Prostate gland (tissue), 2 donors: ENCODE measurements at regions not wholly inside any gene's neighbourhood (a gene's known extent, or its start where the extent isn't known, plus 50 kb on each side); places are given as distances from the start of the nearest gene placed in this dataset.
"Not testable (repeated sequence)": the region's sequence is repeated elsewhere in the genome, so short reads cannot be mapped to it uniquely, and the experiment has no call there.

Experiments
- DNase-seq: peaks from one replicate; pipeline ENCODE4 v3.0.0-alpha.2; 2019; ENCODE audit warnings: low spot score
- H3K27ac ChIP-seq, 2 donors: fragments of 200-600 bp; sonication (generic); 2 replicates each; pipeline ENCODE4 v1.5.1; 2017 to 2019
- H3K27me3 ChIP-seq: fragments of 200-600 bp; sonication (generic); replicated peaks from 2 replicates; pipeline ENCODE4 v1.5.1; 2019; ENCODE audit not compliant: insufficient read depth
- H3K36me3 ChIP-seq, 2 donors: fragments of 200-600 bp; sonication (generic); 1 replicate in 1 of 2; 2 replicates in 1 of 2; pipeline versions ENCODE4 v1.5.1 to v1.8.1; 2017 to 2019
- H3K4me1 ChIP-seq: fragments of 200-600 bp; sonication (generic); replicated peaks from 2 replicates; pipeline ENCODE4 v1.5.1; 2019
- H3K4me3 ChIP-seq, 2 donors: fragments of 200-600 bp; sonication (generic); 2 replicates each; pipeline ENCODE4 v1.5.1; 2017 to 2019
- H3K9me3 ChIP-seq: fragments of 200-600 bp; sonication (generic); 2 replicates; pipeline ENCODE4 v1.5.1; 2017
- CTCF ChIP-seq, 4 experiments: fragments of 200-600 bp in 2 of 4; fragments of 450-650 bp in 2 of 4; sonication (generic) in 2 of 4; IDR thresholded peaks; 1 replicate in 3 of 4; 2 replicates in 1 of 4; pipeline ENCODE4 v1.5.1; 2016 to 2019; ENCODE audit warnings: antibody characterized with exemption in 4 of 4, mild to moderate bottlenecking in 2 of 4, moderate library complexity in 2 of 4
- POLR2A ChIP-seq: fragments of 450-650 bp; IDR thresholded peaks from one replicate; pipeline ENCODE4 v1.6.1; 2016; ENCODE audit warnings: antibody characterized with exemption, mild to moderate bottlenecking
- POLR2AphosphoS5 ChIP-seq: sonication (generic); formaldehyde crosslinking; IDR thresholded peaks from one replicate; pipeline ENCODE4 v1.6.1; 2017; ENCODE audit warnings: antibody characterized with exemption
- WGBS: methylation state at CpG from one replicate; pipeline ENCODE4 v1.1.5; 2018; 5-methylcytosine and 5-hydroxymethylcytosine counted together
- intact Hi-C: fragments of 100-400 bp; cut with DNase I; formaldehyde crosslinking; loops from one replicate; pipeline ENCODE4 v1.14.2; 2022

- H3K27me3 ChIP-seq: no peaks in the 10 kb centered on the region
- H3K36me3 ChIP-seq: no peaks in the 10 kb centered on the region
- no peaks in the 10 kb centered on the region for H3K9me3 ChIP-seq
- H3K27ac ChIP-seq: no peak overlapping the region
- TF ChIP-seq POLR2A (no peak), CTCF (IDR thresholded peaks at IDR 0.05) (no peak), POLR2AphosphoS5 (no peak)
- no peaks in the 10 kb centered on the region for H3K4me1 ChIP-seq
- H3K4me3 ChIP-seq: no peak overlapping the region
- no peak for DNase-seq
- intact Hi-C loops: no loop called here
- WGBS: 80% methylated on average over 6 of the region's 6 CpGs
Observed at GRCh38 chr12:9324782-9325181, 116.6 kb upstream of the PZP start.

- intact Hi-C loops: no loop called here
- Histone ChIP-seq H3K27me3 (no peaks in the 10 kb centered on the region), H3K27ac (no peak overlapping the region), H3K4me3 (no peak overlapping the region), H3K9me3 (no peaks in the 10 kb centered on the region), H3K4me1 (no peaks in the 10 kb centered on the region), H3K36me3 (no peaks in the 10 kb centered on the region)
- no peak for DNase-seq
- no peak for TF ChIP-seq CTCF (IDR thresholded peaks at IDR 0.05)
- WGBS: 79% methylated on average over 5 of the region's 5 CpGs
Observed at GRCh38 chr12:9323144-9323681, 115.0 kb upstream of the PZP start.

GRCh38 chr12:9319842-9320173 lies 111.6 kb upstream of the PZP start:
- 17% methylated on average over 3 of the region's 3 CpGs for WGBS
- DNase-seq: no peak
- intact Hi-C loops: no loop called here
- no peaks in the 10 kb centered on the region for H3K9me3 ChIP-seq
- no peak overlapping the region for H3K27ac ChIP-seq
- H3K36me3 ChIP-seq: no peaks in the 10 kb centered on the region
- no peaks in the 10 kb centered on the region for H3K4me1 ChIP-seq
- TF ChIP-seq POLR2A: no peak
- no peak for TF ChIP-seq POLR2AphosphoS5
- TF ChIP-seq CTCF (IDR thresholded peaks at IDR 0.05): no peak
- no peak overlapping the region for H3K4me3 ChIP-seq
- no peaks in the 10 kb centered on the region for H3K27me3 ChIP-seq

GRCh38 chr12:9319044-9319841 lies 111.0 kb upstream of the PZP start:
- Histone ChIP-seq H3K4me3 (no peak overlapping the region), H3K27me3 (no peaks in the 10 kb centered on the region), H3K9me3 (no peaks in the 10 kb centered on the region), H3K4me1 (no peaks in the 10 kb centered on the region), H3K36me3 (no peaks in the 10 kb centered on the region), H3K27ac (no peak overlapping the region)
- no peak for DNase-seq
- TF ChIP-seq CTCF (IDR thresholded peaks at IDR 0.05) (peak in 1 of 4 experiments; percentile 11), POLR2A (no peak), POLR2AphosphoS5 (no peak)
- WGBS: 62% methylated on average over 8 of the region's 8 CpGs
- intact Hi-C loops: no loop called here

GRCh38 chr12:9313479-9313878 lies 105.3 kb upstream of the PZP start:
- 47% methylated on average over 6 of the region's 6 CpGs for WGBS
- H3K36me3 ChIP-seq, H3K27ac ChIP-seq, H3K27me3 ChIP-seq, DNase-seq, H3K9me3 ChIP-seq, intact Hi-C loops, H3K4me3 ChIP-seq, H3K4me1 ChIP-seq: not testable (repeated sequence)

- H3K4me3 ChIP-seq, H3K27ac ChIP-seq, H3K36me3 ChIP-seq, H3K27me3 ChIP-seq, H3K9me3 ChIP-seq, DNase-seq, intact Hi-C loops, H3K4me1 ChIP-seq: not testable (repeated sequence)
- 70% methylated on average over 13 of the region's 28 CpGs for WGBS
Observed at GRCh38 chr12:9312406-9313392, 104.5 kb upstream of the PZP start.

GRCh38 chr12:9311454-9311853 lies 103.3 kb upstream of the PZP start:
- intact Hi-C loops, H3K4me1 ChIP-seq, DNase-seq, H3K27ac ChIP-seq, H3K4me3 ChIP-seq, H3K9me3 ChIP-seq, H3K27me3 ChIP-seq, H3K36me3 ChIP-seq: not testable (repeated sequence)
- 88% methylated on average over 10 of the region's 10 CpGs for WGBS

GRCh38 chr12:9310645-9311044 lies 102.5 kb upstream of the PZP start:
- H3K27ac ChIP-seq, DNase-seq, H3K27me3 ChIP-seq, intact Hi-C loops, H3K36me3 ChIP-seq, H3K9me3 ChIP-seq, H3K4me3 ChIP-seq, H3K4me1 ChIP-seq: not testable (repeated sequence)
- WGBS: 91% methylated on average over 5 of the region's 7 CpGs
